ENCODE measurements at regions not wholly inside any gene's neighbourhood (a gene's known extent, or its start where the extent isn't known, plus 50 kb on each side); places are given as distances from the start of the nearest gene placed in this dataset.

DNA sequence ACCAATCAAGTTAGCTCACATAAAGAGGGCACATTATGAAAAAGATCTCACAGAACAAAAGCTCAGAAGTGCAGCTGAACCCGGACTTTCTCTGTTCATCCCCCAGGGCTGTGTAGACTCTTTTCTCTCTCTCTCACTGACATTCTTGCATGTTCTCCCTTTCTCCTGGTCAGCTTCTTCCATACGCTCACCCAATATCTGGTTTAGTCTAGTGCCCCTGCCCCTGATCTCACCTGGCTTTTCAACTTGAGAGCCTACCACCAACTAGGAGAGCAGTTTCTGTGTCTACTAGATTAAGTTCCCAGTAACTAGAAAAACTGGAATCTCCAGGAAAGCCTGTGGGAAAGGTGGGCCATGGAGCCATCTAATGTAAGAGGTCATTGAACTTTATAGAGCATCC is 126.9 kb upstream of the GRIK3 start (continued):
- TF ChIP-seq, protein P1, sequence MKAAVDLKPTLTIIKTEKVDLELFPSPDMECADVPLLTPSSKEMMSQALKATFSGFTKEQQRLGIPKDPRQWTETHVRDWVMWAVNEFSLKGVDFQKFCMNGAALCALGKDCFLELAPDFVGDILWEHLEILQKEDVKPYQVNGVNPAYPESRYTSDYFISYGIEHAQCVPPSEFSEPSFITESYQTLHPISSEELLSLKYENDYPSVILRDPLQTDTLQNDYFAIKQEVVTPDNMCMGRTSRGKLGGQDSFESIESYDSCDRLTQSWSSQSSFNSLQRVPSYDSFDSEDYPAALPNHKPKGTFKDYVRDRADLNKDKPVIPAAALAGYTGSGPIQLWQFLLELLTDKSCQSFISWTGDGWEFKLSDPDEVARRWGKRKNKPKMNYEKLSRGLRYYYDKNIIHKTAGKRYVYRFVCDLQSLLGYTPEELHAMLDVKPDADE (IDR thresholded peaks at IDR 0.05): no peak
- TF ChIP-seq STAT1 (IDR thresholded peaks at IDR 0.05; ENCODE audit: unreplicated experiment): no peak
- TF ChIP-seq EZH2 (IDR thresholded peaks at IDR 0.05; ENCODE audit: low read depth, unreplicated experiment): no peak
- TF ChIP-seq EZH2phosphoT487 (IDR thresholded peaks at IDR 0.05; ENCODE audit: unreplicated experiment): no peak
- no peak for TF ChIP-seq JUNB (IDR thresholded peaks at IDR 0.05; ENCODE audit: unreplicated experiment)
- TF ChIP-seq, protein P2, sequence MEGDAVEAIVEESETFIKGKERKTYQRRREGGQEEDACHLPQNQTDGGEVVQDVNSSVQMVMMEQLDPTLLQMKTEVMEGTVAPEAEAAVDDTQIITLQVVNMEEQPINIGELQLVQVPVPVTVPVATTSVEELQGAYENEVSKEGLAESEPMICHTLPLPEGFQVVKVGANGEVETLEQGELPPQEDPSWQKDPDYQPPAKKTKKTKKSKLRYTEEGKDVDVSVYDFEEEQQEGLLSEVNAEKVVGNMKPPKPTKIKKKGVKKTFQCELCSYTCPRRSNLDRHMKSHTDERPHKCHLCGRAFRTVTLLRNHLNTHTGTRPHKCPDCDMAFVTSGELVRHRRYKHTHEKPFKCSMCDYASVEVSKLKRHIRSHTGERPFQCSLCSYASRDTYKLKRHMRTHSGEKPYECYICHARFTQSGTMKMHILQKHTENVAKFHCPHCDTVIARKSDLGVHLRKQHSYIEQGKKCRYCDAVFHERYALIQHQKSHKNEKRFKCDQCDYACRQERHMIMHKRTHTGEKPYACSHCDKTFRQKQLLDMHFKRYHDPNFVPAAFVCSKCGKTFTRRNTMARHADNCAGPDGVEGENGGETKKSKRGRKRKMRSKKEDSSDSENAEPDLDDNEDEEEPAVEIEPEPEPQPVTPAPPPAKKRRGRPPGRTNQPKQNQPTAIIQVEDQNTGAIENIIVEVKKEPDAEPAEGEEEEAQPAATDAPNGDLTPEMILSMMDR (conservative IDR thresholded peaks at IDR 0.05; ENCODE audit: low read depth in 2 of 2): no peak
- TF ChIP-seq REST (IDR thresholded peaks at IDR 0.05; ENCODE audit: unreplicated experiment): no peak
- no peak for TF ChIP-seq ZNF114 (CRISPR knock-in tag; IDR thresholded peaks at IDR 0.05)
- TF ChIP-seq ZNF331 (CRISPR knock-in tag; IDR thresholded peaks at IDR 0.05; ENCODE audit: low read depth): no peak
- no peak for TF ChIP-seq NANOG (IDR thresholded peaks at IDR 0.05; ENCODE audit: borderline replicate concordance)

DNA sequence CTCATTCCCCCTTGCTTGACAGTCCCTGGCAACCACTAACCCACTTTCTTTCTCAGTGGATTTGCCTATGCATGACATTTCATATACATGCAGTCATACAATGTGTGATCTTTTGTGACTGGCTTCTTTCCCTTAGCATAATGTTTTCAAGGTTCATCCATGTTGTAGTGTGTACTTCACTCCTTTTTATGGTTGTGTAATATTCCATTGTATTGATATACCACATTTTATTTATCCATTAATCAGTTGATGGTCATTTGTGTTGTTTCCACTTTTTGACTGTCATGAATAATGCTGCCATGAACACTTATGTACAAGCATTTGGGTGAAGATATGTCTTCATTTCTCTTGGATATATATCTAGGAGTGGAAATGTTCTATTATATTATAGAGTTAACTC is 127.7 kb upstream of the GRIK3 start:
- H3K4me1 ChIP-seq (ENCODE audit: insufficient read depth): no peaks in the 10 kb centered on the region
- no peak for DNase-seq (ENCODE audit: low spot score)
- H3K36me3 Mint-ChIP-seq (ENCODE audit: low read depth): no peaks in the 10 kb centered on the region; the same call in none of the 3 replicates
- H4K20me1 ChIP-seq (replicated peaks; ENCODE audit: insufficient read depth): no peaks in the 10 kb centered on the region
- no peaks in the 10 kb centered on the region for H3K36me3 ChIP-seq (ENCODE audit: insufficient read depth)
- H3K27ac ChIP-seq (ENCODE audit: low read depth): no peak overlapping the region
- no peaks in the 10 kb centered on the region for H3F3A ChIP-seq (replicated peaks; ENCODE audit: low read depth)
- no peak for ATAC-seq
- no peak overlapping the region for H3K27ac Mint-ChIP-seq
- no peak overlapping the region for H3K4me3 Mint-ChIP-seq
- no peak overlapping the region for H3K4me3 ChIP-seq
- no peak overlapping the region for H2AFZ ChIP-seq
- H3K4me1 Mint-ChIP-seq: no peaks in the 10 kb centered on the region
- peaks cover 4% of the 10 kb centered on the region for H3K27me3 Mint-ChIP-seq (ENCODE audit: insufficient read depth, low read depth, poor library complexity)
- no peak overlapping the region for H3K4me2 ChIP-seq
- no peaks in the 10 kb centered on the region for H3K27me3 ChIP-seq (ENCODE audit: insufficient read depth)
- H3K79me2 ChIP-seq (replicated peaks; ENCODE audit: insufficient read depth): no peaks in the 10 kb centered on the region
- H3K9me2 ChIP-seq (ENCODE audit: insufficient read depth): peaks cover 7% of the 10 kb centered on the region; the same call in 1 of the 2 replicates
- peaks cover 21% of the 10 kb centered on the region; the same call in 2 of the 3 replicates for H3K9me3 Mint-ChIP-seq
- TF ChIP-seq, protein P1 (IDR thresholded peaks at IDR 0.05): no peak
- no peak for TF ChIP-seq ZNF331 (CRISPR knock-in tag; IDR thresholded peaks at IDR 0.05; ENCODE audit: low read depth)
- no peak for TF ChIP-seq JUNB (IDR thresholded peaks at IDR 0.05; ENCODE audit: unreplicated experiment)
- TF ChIP-seq POLR2AphosphoS5 (IDR thresholded peaks at IDR 0.05; ENCODE audit: low read depth): no peak
- TF ChIP-seq NANOG (IDR thresholded peaks at IDR 0.05; ENCODE audit: borderline replicate concordance): no peak
- TF ChIP-seq, protein P2 (conservative IDR thresholded peaks at IDR 0.05; ENCODE audit: low read depth in 2 of 2): no peak
- no peak for TF ChIP-seq REST (IDR thresholded peaks at IDR 0.05; ENCODE audit: unreplicated experiment)
- TF ChIP-seq EZH2phosphoT487 (IDR thresholded peaks at IDR 0.05; ENCODE audit: unreplicated experiment): no peak
- no peak for TF ChIP-seq STAT1 (IDR thresholded peaks at IDR 0.05; ENCODE audit: unreplicated experiment)
